D721Med (cell line): ENCODE measurements at regions not wholly inside any gene's neighbourhood (a gene's known extent, or its start where the extent isn't known, plus 50 kb on each side); places are given as distances from the start of the nearest gene placed in this dataset.

Experiments
- DNase-seq: peaks from one replicate; pipeline ENCODE4 v3.0.0; 2011; ENCODE audit warnings: low spot score; ENCODE audit not compliant: insufficient read length
- FAIRE-seq: peaks from 2 replicates; lab custom pipeline; 2011; peaks lifted over from hg19 to GRCh38; lab: Jason Lieb, UNC
- CTCF ChIP-seq: IDR thresholded peaks from 2 replicates; pipeline ENCODE4 v1.5.1; 2012; ENCODE audit warnings: mild to moderate bottlenecking, control low read depth; ENCODE audit not compliant: insufficient read depth; ENCODE audit errors: missing control alignments

GRCh38 chr12:13437541-13437940, 241.0 kb downstream of the EMP1 start:
- FAIRE-seq (no peak), DNase-seq (no peak)
- no peak for TF ChIP-seq CTCF

GRCh38 chr12:13436696-13437391, 240.3 kb downstream of the EMP1 start:
- FAIRE-seq: no peak
- DNase-seq: no peak
- no peak for TF ChIP-seq CTCF

- DNase-seq (no peak), FAIRE-seq (no peak)
- no peak for TF ChIP-seq CTCF
These were observed 239.7 kb downstream of the EMP1 start for GRCh38 chr12:13436182-13436581.

GRCh38 chr12:13435235-13435933, 238.9 kb downstream of the EMP1 start:
- DNase-seq (no peak), FAIRE-seq (no peak)

GRCh38 chr12:13433768-13434167, 237.2 kb downstream of the EMP1 start:
- DNase-seq (no peak), FAIRE-seq (no peak)
- no peak for TF ChIP-seq CTCF

More at GRCh38 chr12:13435235-13435933, 238.9 kb downstream of the EMP1 start:
- no peak for TF ChIP-seq CTCF

GRCh38 chr12:13431041-13431440, 234.5 kb downstream of the EMP1 start:
- no peak for FAIRE-seq
- no peak for TF ChIP-seq CTCF

GRCh38 chr12:13428538-13429265, 232.2 kb downstream of the EMP1 start:
- no peak for TF ChIP-seq CTCF
- DNase-seq (no peak), FAIRE-seq (no peak)

More at GRCh38 chr12:13431041-13431440, 234.5 kb downstream of the EMP1 start:
- DNase-seq: no peak
